DMS79 treated with DMSO at 0.1 percent for 48 hours (cell line): ENCODE measurements at regions not wholly inside any gene's neighbourhood (a gene's known extent, or its start where the extent isn't known, plus 50 kb on each side); places are given as distances from the start of the nearest gene placed in this dataset.

ENCODE experiments used
- DNase-seq: peaks from one replicate; lab custom pipeline; 2025; lab: John Stamatoyannopoulos, UW

GRCh38 chr4:157664726-157665125 is 444.2 kb downstream of the GRIA2 start:
- no peak for DNase-seq

- DNase-seq: no peak
These were observed 434.7 kb downstream of the GRIA2 start for GRCh38 chr4:157655096-157655809.

GRCh38 chr4:157643257-157643656 is 422.7 kb downstream of the GRIA2 start:
- no peak for DNase-seq

DNA sequence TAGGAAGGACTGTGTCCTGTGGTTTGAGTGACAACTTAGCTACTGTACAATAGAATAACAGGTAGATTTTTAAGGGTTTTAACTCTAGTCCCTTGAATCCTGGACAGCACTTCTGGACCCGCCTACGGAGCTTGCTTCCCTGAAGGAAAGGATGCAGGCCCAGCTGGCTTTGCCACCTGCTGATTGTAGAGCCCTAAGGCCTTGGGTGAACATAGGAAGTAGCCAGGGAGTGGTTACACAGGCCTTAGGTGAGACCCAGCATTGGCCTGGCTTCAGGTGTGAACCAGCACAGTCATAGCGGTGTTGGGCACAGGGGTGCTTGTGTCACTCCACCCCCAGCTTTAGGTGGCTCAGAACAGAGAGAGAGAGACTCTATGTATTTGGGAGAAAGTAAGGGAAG is 413.5 kb downstream of the GRIA2 start:
- DNase-seq: no peak

DNA sequence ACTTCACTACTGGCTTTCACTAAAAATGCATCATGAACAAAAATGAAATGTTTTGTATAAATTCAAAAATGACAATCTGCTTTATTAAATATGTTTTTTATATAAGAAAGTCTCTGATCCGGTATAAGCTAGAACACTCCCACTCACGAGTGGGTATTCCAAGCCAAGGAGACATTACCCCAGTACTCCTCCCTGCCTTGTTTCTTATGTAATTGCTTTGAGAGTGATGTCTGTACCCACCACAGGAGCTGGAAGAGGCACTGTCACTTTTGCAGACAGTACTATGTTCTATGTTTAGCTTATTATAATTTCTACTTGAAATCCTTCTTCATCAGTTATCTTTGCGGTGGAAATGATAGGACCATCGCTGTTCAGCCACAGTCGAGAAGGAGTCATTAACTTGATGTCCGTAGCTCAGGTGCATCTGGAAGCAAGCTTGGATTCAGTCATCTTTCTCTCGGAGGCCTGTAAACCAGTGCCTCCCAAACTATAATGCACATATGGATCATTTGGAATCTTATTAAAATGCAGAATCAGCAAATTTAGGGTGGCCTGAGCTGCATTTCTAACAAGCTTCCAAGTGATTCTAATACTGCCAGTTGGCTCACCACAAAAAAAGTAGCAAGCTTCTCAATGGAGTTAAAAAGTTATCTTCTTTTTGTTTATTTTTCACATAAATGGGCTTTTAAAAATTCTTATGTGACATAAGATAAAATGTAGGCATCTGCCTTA is 396.4 kb downstream of the GRIA2 start:
- no peak for DNase-seq

DNA sequence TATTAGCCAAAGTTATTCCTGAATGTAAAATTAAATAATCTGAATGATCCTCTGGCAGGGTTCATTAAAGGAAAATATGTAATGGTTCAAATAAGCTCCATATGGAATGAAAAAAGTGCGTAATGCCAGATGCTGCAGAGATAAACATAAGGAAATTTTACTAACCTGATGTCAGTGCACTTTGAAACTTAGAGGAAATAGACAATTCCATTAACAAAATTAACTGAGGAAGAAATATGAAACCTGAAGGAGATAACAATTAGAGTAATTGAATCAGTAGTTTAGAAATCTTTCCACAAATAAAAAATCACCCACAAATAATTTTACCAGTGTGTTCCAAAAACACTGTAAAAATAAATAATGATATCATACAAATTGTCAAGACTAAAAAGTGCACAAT is 387.5 kb downstream of the GRIA2 start:
- no peak for DNase-seq

DNA sequence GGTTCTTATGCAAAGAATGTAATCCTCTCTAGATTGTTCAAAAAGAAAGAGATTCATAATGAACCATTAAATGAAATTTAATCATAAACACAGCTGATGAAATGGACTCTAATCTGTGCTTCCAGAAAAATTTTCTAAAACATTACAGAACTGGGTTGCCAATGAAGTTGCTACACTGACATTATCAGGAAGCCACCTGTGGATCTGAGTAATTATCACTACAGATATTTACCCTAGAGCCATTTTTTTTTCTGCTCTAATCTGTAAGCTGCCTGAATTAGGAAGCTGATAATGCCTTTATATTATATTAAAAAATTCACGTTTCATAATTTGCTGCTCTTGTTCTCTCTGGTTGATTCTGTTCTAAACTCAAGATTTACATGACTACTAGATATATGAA is 380.1 kb downstream of the GRIA2 start:
- no peak for DNase-seq

GRCh38 chr4:157591245-157591644 is 370.7 kb downstream of the GRIA2 start:
- no peak for DNase-seq

- no peak for DNase-seq
These were observed 370.2 kb downstream of the GRIA2 start for GRCh38 chr4:157590679-157591078.

DNA sequence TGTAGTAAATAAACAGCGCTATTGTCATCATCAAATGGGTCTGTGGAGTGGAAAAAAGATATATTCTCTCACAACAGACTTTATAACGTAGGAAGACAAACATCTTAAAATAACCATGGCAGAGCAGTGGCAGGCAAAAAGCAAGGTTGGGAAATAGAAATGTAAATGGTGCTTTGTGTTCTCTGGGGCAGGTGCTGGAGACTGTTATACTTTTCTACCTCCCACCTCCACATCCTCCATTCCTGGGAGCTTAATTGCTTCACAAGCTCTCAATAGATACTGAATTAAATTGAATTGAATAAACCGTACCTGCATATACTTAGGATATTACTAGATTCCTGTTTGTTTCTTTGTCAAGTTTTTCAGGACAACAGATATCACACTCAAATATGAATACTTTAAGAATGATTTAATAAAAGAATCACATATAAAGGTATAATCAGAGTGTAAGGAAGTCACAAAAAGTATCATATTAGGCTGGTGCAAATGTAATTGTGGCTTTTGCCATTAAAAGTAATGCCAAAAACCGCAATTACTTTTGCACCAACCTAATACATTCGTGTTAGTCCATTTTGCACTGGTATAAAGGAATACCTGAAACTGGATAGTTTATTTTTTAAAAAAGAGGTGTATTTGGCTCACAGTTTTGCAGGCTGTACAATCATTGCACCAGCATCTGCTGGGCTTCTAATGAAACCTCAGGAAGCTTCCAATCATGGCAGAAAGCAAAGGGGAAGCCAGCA is 367.3 kb downstream of the GRIA2 start:
- DNase-seq: no peak

GRCh38 chr4:157582141-157582540 is 361.6 kb downstream of the GRIA2 start:
- DNase-seq: no peak

GRCh38 chr4:157576671-157577217 is 356.2 kb downstream of the GRIA2 start:
- DNase-seq: no peak

DNA sequence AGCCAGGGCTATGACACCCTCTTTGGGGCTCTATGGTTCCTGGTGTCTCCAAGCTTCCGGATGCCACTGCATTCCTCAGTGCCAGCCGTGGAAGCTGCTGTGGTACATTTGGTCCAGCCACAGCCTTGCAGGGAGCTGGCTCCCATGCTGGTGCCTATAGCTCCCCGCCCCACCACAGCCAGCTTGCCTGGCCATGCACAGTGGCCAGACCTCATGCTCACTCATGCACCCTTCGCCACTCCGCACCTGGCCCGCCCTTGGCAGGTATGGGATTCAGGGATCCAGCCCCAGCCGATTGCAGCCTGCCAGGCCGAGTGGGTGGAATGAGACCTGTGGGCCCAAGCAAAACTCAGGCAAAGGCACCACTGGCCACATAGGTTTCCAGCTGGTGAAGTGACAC is 354.8 kb downstream of the GRIA2 start:
- no peak for DNase-seq

DNA sequence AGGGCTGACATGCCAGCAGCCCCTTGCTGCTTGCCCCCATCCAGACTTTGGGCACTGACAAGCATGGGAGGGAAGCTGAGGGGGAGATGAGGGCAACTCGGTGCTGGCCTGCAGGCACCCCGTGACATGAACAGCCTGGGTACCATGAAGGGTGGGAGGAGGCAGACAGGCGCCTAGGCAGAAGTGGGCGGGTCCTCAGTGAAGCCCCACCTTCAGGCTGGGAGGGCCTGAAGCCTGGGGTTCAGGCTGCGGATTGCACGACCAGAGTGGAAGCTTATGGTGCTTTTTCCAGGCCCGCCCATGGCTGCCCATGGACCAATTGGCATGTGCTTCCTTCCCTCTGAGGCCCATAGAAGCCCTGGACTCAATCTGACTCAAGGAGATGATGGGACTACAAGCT is 354.1 kb downstream of the GRIA2 start:
- DNase-seq: no peak

GRCh38 chr4:157572951-157573350 is 352.4 kb downstream of the GRIA2 start:
- DNase-seq: no peak

DNA sequence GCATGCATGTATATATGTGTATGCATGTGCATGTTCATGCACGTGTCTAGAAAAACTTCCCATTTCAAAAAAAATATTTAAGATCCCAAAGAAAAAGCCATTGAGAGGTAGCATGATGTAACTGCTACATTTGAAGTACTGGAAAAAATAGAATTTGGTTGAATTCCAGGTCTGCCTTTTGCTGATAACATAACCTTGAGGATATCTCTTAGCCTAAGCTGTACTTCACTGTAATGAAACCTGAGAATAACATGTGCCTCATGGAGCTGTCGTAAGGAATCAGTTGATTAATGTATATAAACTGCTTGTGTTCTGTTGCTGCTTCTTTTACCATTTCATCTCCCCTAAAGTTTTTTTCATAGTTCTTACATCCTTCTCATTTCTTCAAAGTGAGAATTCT is 351.8 kb downstream of the GRIA2 start:
- no peak for DNase-seq

DNA sequence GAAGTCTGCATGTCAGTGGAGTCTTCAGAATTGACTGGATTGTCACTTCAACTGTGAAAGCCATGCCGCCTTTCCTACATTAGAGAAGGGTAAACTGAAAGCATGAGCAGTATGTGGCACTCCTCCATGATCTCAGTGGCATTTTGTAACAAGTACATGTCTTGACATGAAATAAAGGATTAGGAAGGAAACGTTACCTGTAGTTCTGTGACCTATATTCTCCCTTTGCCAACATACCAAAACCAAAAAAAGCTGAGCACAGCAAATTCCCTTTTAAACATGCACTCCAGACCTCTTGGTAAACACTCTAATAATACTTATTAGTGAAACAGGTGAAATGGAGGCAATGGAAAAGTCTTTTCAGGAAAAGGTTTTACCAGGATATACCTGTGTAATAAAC is 344.2 kb downstream of the GRIA2 start:
- no peak for DNase-seq

DNA sequence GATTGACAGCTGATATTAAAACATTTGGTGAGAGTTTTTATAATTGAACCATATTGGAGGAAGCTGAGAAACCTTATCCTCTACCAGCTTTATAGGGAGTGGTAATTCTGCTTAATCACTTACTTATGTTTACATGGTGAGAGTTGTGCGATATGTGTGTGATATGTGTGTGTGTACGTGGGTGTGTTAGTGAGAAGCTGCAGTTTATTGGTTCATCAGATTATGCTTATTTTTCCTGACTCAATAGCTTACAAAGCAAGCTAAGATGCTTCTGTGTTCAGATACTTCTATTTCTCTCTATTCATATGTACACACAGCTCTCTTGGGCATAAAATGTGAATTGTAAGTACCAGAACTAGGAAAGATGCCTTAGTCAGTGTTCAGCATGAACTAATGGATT is 343.7 kb downstream of the GRIA2 start:
- DNase-seq: no peak

GRCh38 chr4:157558016-157558415 is 337.5 kb downstream of the GRIA2 start:
- no peak for DNase-seq

DNA sequence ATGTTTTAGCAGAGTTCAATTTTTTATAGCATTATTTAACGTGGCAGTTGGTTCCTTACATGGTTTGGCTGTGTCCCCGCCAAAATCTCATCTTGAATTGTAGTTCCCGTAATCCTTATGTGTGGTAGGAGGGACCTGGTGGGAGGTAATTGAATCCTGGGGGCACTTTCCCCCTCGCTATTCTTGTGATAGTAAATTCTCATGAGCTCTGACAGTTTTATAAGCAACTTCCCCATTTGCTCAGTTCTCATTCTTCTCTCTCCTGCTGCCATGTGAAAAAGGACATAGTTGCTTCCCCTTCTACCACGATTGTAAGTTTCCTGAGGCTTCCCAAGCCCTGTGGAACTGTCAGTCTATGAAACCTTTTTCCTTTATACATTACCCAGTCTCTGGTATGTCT is 329.5 kb downstream of the GRIA2 start:
- DNase-seq: no peak

DNA sequence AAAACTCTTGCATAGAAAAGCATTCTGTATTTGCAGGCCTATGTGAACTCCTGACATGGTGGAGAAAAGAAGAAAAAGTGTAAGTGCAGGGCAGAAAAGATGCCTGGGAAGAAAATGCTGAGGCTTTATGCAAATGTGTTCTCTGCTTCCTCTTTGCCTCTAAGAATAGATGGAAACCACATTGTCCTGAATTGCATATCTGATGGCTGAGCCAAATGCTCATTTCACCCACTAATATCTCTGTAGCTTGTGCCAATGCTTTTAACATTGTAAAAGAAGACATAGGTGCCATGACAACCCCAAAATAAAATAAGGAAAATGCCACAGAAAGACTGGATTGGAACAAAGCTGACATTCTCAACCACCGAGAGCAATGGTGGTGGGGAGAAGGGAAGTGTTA is 307.4 kb downstream of the GRIA2 start:
- no peak for DNase-seq

GRCh38 chr4:157521906-157522305 is 301.4 kb downstream of the GRIA2 start:
- DNase-seq: no peak

- DNase-seq: no peak
These were observed 294.2 kb downstream of the GRIA2 start for GRCh38 chr4:157514711-157515110.
